Hepatocyte (in vitro differentiated cells): ENCODE measurements at regions not wholly inside any gene's neighbourhood (a gene's known extent, or its start where the extent isn't known, plus 50 kb on each side); places are given as distances from the start of the nearest gene placed in this dataset.

Experiments
- DNase-seq: peaks from one replicate; pipeline ENCODE4 v3.0.0-alpha.2; 2016; ENCODE audit warnings: low spot score
- H2AFZ ChIP-seq: fragments of 200-600 bp; sonication (generic); 2 replicates; pipeline ENCODE4 v1.6.0; 2016; ENCODE audit warnings: antibody characterized with exemption, mild to moderate bottlenecking
- H3K27ac ChIP-seq: fragments of 200-600 bp; sonication (generic); 2 replicates; pipeline ENCODE4 v1.5.1; 2016; ENCODE audit warnings: mild to moderate bottlenecking
- H3K27me3 ChIP-seq: fragments of 200-600 bp; sonication (generic); 2 replicates; pipeline ENCODE4 v1.6.1; 2016
- H3K36me3 ChIP-seq: fragments of 200-600 bp; sonication (generic); replicated peaks from 2 replicates; pipeline ENCODE4 v1.5.1; 2016; ENCODE audit warnings: low read depth; ENCODE audit not compliant: insufficient read depth
- H3K4me1 ChIP-seq: fragments of 200-600 bp; sonication (generic); 2 replicates; pipeline ENCODE4 v1.5.1; 2016; ENCODE audit warnings: mild to moderate bottlenecking, moderate library complexity; ENCODE audit not compliant: insufficient read depth
- H3K4me2 ChIP-seq: fragments of 200-600 bp; sonication (generic); 2 replicates; pipeline ENCODE4 v1.6.0; 2016
- H3K4me3 ChIP-seq: fragments of 200-600 bp; sonication (generic); 2 replicates; pipeline ENCODE4 v1.5.1; 2016; ENCODE audit warnings: mild to moderate bottlenecking
- H3K79me2 ChIP-seq: fragments of 200-600 bp; sonication (generic); 2 replicates; pipeline ENCODE4 v1.6.0; 2017; ENCODE audit warnings: mild to moderate bottlenecking
- H3K9me2 ChIP-seq: fragments of 200-600 bp; sonication (generic); replicated peaks from 2 replicates; pipeline ENCODE4 v1.6.0; 2017; ENCODE audit warnings: mild to moderate bottlenecking; ENCODE audit not compliant: insufficient read depth
- H3K9me3 ChIP-seq: fragments of 200-600 bp; sonication (generic); 2 replicates; pipeline ENCODE4 v1.5.1; 2016; ENCODE audit warnings: low read depth, mild to moderate bottlenecking
- H4K20me1 ChIP-seq: fragments of 200-600 bp; sonication (generic); 2 replicates; pipeline ENCODE4 v1.6.0; 2016; ENCODE audit warnings: mild to moderate bottlenecking; ENCODE audit not compliant: insufficient read depth, poor library complexity, severe bottlenecking
- EZH2 ChIP-seq: fragments of 200-600 bp; sonication (generic); IDR thresholded peaks from 2 replicates; pipeline ENCODE4 v1.6.1; 2016; ENCODE audit warnings: antibody characterized with exemption, mild to moderate bottlenecking, borderline replicate concordance
- EZH2phosphoT487 ChIP-seq: fragments of 200-600 bp; sonication (generic); IDR thresholded peaks from one replicate; pipeline ENCODE4 v1.6.1; 2018; ENCODE audit warnings: antibody characterized with exemption, mild to moderate bottlenecking, low read depth, moderate library complexity; ENCODE audit not compliant: unreplicated experiment, severe bottlenecking
- WGBS: methylation state at CpG from one replicate; pipeline ENCODE4 v1.1.6; 2016; ENCODE audit warnings: low lambda C conversion rate; ENCODE audit errors: missing lambda C conversion rate; 5-methylcytosine and 5-hydroxymethylcytosine counted together
- TF ChIP-seq, protein P1 (sequence below): fragments of 200-600 bp; sonication (generic); IDR thresholded peaks from 2 replicates; pipeline ENCODE4 v1.5.1; 2016; ENCODE audit warnings: antibody characterized with exemption, mild to moderate bottlenecking; ENCODE audit not compliant: poor library complexity

DNA sequence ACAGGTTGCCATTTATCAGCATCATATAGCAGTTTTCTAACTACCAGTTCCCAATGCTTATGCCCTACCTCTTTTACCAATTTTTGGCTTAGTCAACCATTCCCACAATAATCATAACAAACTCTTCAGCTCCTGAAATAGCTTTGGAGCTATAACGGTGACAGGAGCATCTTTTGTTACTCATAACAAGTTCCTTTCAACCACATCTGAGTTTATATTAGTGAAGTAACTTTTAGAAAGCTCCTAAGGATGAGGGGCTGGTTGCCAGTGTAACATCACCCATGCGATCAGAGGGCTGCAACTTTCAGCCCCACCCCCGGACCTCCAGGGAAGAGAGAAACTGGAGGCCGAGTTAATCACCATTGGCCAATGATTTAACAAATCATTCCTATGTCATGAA, 495.3 kb upstream of the RASGRP1 start:
- H3K4me2 ChIP-seq, result no peak overlapping the region
- no peaks in the 10 kb centered on the region for H3K79me2 ChIP-seq
- no peaks in the 10 kb centered on the region for H3K9me2 ChIP-seq
- no peaks in the 10 kb centered on the region for H3K36me3 ChIP-seq
- no peak overlapping the region for H3K27ac ChIP-seq
- H3K27me3 ChIP-seq, result no peaks in the 10 kb centered on the region
- no peak for DNase-seq
- H3K4me3 ChIP-seq, result no peak overlapping the region
- no peaks in the 10 kb centered on the region for H4K20me1 ChIP-seq
- TF ChIP-seq EZH2phosphoT487, result no peak
- TF ChIP-seq, protein P1, sequence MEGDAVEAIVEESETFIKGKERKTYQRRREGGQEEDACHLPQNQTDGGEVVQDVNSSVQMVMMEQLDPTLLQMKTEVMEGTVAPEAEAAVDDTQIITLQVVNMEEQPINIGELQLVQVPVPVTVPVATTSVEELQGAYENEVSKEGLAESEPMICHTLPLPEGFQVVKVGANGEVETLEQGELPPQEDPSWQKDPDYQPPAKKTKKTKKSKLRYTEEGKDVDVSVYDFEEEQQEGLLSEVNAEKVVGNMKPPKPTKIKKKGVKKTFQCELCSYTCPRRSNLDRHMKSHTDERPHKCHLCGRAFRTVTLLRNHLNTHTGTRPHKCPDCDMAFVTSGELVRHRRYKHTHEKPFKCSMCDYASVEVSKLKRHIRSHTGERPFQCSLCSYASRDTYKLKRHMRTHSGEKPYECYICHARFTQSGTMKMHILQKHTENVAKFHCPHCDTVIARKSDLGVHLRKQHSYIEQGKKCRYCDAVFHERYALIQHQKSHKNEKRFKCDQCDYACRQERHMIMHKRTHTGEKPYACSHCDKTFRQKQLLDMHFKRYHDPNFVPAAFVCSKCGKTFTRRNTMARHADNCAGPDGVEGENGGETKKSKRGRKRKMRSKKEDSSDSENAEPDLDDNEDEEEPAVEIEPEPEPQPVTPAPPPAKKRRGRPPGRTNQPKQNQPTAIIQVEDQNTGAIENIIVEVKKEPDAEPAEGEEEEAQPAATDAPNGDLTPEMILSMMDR, result no peak
- no peak for TF ChIP-seq EZH2
- H3K9me3 ChIP-seq, result no peaks in the 10 kb centered on the region
- peaks cover 5% of the 10 kb centered on the region for H3K4me1 ChIP-seq
- no peak overlapping the region for H2AFZ ChIP-seq
- WGBS, result 90% methylated on average over 4 of the region's 4 CpGs

DNA sequence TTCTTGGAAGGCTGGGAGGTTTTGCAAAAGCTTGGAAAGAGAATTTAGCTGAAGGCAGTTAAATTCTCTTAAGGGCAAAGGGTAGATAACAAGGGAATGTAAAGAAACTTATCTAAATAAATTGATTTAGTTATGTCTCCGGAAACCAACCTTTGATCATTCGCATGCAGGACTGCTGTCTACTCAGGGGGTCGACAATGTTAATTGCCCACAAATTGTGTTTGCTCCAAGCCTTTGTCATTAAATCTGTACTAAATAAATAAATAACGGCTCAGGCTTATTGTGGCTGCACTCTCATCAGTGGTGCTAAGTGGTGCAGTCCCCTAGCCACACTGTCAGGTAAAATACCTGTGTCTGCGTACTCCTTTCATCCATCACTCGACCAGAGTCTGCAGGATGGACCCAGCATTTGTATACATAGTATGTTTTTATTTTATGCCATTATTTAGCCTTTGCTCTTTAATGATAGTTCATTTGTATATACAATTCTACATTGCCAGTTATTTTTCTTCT, 497.4 kb upstream of the RASGRP1 start:
- Histone ChIP-seq H3K36me3 (no peaks in the 10 kb centered on the region), H3K27ac (no peak overlapping the region), H4K20me1 (no peaks in the 10 kb centered on the region), H3K4me1 (peaks cover 5% of the 10 kb centered on the region), H3K4me2 (no peak overlapping the region), H2AFZ (no peak overlapping the region), H3K27me3 (no peaks in the 10 kb centered on the region), H3K4me3 (no peak overlapping the region), H3K9me3 (no peaks in the 10 kb centered on the region), H3K9me2 (no peaks in the 10 kb centered on the region), H3K79me2 (no peaks in the 10 kb centered on the region)
- 41% methylated on average over 6 of the region's 6 CpGs for WGBS
- TF ChIP-seq, protein P1, result no peak
- TF ChIP-seq EZH2 (no peak), EZH2phosphoT487 (no peak)
- DNase-seq, result no peak

GRCh38 chr15:39066677-39067076, 502.1 kb upstream of the RASGRP1 start:
- no peak overlapping the region for H2AFZ ChIP-seq
- no peaks in the 10 kb centered on the region for H3K36me3 ChIP-seq
- H3K9me2 ChIP-seq, result no peaks in the 10 kb centered on the region
- H3K4me1 ChIP-seq, result peaks cover 5% of the 10 kb centered on the region
- H3K27me3 ChIP-seq, result no peaks in the 10 kb centered on the region
- H3K27ac ChIP-seq, result no peak overlapping the region
- H3K9me3 ChIP-seq, result no peaks in the 10 kb centered on the region
- no peak overlapping the region for H3K4me2 ChIP-seq
- TF ChIP-seq EZH2phosphoT487, result no peak
- H4K20me1 ChIP-seq, result no peaks in the 10 kb centered on the region
- DNase-seq, result no peak
- no peak overlapping the region for H3K4me3 ChIP-seq
- 63% methylated on average over 3 of the region's 3 CpGs for WGBS
- no peaks in the 10 kb centered on the region for H3K79me2 ChIP-seq

- H3K36me3 ChIP-seq, result no peaks in the 10 kb centered on the region
- 86% methylated on average over 5 of the region's 5 CpGs for WGBS
- no peaks in the 10 kb centered on the region for H3K9me2 ChIP-seq
- H3K4me3 ChIP-seq, result no peak overlapping the region
- H3K4me1 ChIP-seq, result no peaks in the 10 kb centered on the region
- no peaks in the 10 kb centered on the region for H4K20me1 ChIP-seq
- no peak overlapping the region for H3K27ac ChIP-seq
- H3K27me3 ChIP-seq, result no peaks in the 10 kb centered on the region
- no peak overlapping the region for H3K4me2 ChIP-seq
- no peak overlapping the region for H2AFZ ChIP-seq
- no peaks in the 10 kb centered on the region for H3K9me3 ChIP-seq
- no peak for DNase-seq
- no peaks in the 10 kb centered on the region for H3K79me2 ChIP-seq
- TF ChIP-seq, protein P1, result no peak
- TF ChIP-seq EZH2phosphoT487 (no peak), EZH2 (no peak)
These were observed 506.4 kb upstream of the THBS1 start for GRCh38 chr15:39074341-39074985.
